HG02981 (cell line): ENCODE measurements at regions not wholly inside any gene's neighbourhood (a gene's known extent, or its start where the extent isn't known, plus 50 kb on each side); places are given as distances from the start of the nearest gene placed in this dataset.
"Not testable (repeated sequence)": the region's sequence is repeated elsewhere in the genome, so short reads cannot be mapped to it uniquely, and the experiment has no call there.

ENCODE experiments used
- ATAC-seq: cut with Tn5 transposase; IDR thresholded peaks from one replicate; pipeline ENCODE4 v1.9.1; 2021; ENCODE audit warnings: mild to moderate bottlenecking, moderate library complexity; ENCODE audit not compliant: unreplicated experiment

GRCh38 chr4:138860357-138860756 lies 155.2 kb upstream of the NOCT start:
- ATAC-seq = not testable (repeated sequence)

GRCh38 chr4:138859254-138859653 lies 156.3 kb upstream of the NOCT start:
- ATAC-seq = no peak

DNA sequence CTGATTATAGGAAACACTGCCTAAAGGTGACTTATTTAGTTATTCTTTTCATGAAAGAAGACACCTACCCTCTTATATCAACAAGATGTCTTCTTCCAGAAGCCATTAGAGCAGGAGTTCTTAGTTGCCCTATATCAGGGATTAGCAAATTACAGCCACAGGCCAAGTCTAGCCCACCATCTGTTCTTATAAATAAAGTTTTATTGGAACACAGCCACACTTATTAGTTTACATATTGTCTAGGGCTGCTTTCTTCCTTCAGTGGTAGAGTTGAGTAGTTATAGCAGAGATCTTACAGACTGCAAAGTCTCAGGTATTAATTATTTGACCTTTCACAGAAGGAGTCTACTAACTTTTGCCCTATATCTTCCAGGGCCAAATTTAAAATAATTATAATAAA lies 157.2 kb upstream of the NOCT start:
- no peak for ATAC-seq

GRCh38 chr4:138857416-138857815 lies 158.2 kb upstream of the NOCT start:
- no peak for ATAC-seq

DNA sequence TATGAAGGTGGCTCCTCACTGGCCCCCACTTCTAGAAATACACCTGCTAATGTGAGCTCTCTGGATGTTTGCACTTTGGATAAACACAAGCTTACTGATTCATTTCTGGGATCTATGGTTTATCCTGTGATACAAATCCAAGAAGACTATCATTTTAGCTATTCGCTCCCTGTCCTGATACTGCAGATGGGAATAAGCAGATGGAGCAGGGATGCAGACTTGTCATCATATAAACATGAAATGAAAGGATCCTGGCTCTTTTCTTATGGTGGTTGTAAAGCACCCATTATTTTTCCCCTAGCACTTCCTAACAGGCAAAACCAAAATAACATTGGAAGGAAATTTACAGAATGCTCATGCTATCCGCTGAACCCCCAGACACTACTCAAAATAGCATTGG lies 162.9 kb upstream of the NOCT start:
- no peak for ATAC-seq

- no peak for ATAC-seq
Measured at GRCh38 chr4:138851391-138852335, 163.9 kb upstream of the NOCT start.

DNA sequence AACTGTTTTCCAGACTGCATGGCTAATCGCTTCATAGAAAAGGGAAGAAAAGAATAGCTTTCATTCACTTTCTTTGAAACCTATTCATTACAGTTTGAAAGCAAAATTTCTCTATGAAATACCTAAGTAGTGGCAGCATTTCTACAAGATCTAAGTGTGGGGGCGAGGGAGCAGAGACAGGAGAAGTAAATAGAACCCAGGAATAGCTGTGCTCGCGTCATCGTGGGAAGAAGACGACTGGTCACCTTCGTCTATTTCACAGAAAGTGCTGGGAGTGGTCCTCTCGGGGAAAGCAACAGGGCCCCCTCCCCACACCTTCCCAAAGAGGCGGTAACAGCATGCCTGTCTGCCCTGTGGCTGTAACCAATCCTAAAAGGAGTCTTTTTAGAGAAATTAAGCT lies 169.9 kb upstream of the NOCT start:
- ATAC-seq = no peak

- no peak for ATAC-seq
Measured at GRCh38 chr4:138845054-138845453, 170.5 kb upstream of the NOCT start.

GRCh38 chr4:138843616-138844015 lies 172.0 kb upstream of the NOCT start:
- ATAC-seq = no peak

DNA sequence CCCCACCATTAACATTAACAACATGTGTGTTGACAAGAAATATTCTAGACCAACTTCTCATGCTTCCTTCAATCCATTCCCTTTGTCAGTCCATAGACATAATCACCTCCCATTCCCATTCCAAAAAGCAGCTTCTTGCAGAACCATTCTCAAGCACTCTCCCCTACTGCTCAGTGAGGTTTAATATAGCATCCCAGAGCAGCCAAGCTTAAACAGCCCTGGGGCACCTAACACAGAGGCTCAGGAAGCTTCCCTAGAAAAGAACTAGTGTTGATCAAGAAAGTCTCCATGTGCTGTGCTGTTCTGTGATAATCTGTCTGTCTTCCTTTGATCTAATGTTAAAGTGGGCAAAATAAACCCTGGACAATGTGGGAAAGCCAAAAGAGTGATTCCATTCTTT lies 174.2 kb upstream of the NOCT start:
- no peak for ATAC-seq

GRCh38 chr4:138838251-138838650 lies 177.3 kb upstream of the NOCT start:
- ATAC-seq = no peak

GRCh38 chr4:138835832-138836533 lies 179.6 kb upstream of the NOCT start:
- ATAC-seq = peak; percentile 48

DNA sequence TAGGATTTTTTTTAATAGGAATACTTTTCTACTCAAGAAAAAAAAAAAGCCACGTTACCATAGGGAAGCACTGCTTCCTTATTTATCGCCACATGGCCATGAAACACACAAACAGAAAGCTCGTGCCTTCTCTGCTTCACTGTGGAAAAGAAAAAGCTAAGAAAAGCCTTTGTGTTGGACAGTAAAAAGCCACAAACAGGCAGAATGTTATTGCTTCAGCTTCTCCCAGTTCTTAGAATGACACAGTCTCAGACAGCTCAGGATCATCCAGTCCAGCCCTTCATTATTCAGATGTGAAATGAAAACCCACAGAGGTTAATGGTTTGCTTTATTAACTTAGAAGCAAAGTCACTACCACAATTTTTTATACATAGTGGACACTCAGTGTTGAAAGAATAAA lies 181.6 kb upstream of the NOCT start:
- ATAC-seq = peak; percentile 63

GRCh38 chr4:138832563-138832962 lies 183.0 kb upstream of the NOCT start:
- ATAC-seq = no peak

- no peak for ATAC-seq
Measured at GRCh38 chr4:138831948-138832347, 183.6 kb upstream of the NOCT start.

GRCh38 chr4:138828926-138829325 lies 186.7 kb upstream of the NOCT start:
- no peak for ATAC-seq

DNA sequence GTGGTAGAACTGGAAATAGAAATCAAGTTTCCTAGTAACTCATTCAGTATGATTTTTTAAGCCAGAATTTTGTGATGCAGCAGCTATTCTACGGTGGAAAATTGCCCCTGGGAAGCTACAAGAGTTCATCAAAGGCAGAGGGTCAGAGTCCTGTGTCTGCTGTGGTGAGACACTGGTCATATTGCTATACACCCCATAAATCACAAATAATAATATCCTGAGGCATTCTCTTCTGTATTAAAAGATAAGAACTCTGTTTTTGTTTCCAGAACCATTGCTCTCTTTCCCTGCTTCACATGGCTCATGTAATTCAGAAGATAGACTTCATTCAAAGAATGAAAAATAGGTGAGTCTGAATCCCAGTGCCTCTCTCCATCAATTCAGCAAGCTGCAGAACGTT lies 188.8 kb upstream of the NOCT start:
- ATAC-seq = no peak

DNA sequence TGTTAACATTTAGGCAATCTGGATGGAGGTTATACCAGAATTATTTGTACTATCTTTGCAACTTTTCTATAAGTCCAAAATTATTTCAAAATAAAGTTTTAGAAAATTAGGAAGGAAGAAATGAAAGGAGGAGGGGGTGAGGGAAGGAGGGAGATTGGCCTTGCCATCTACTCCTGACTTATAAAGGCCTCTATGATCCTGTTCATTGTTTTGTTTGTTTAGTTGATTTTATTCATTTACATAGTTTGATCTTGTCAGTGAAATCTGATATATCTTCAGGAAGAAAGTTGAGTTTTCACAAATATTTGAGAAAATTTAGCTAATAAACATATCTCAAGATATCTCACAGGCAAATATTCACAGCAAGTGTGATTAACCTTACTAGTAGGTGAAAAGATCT lies 189.3 kb upstream of the NOCT start:
- no peak for ATAC-seq

GRCh38 chr4:138821331-138821730 lies 194.2 kb upstream of the NOCT start:
- ATAC-seq = no peak

GRCh38 chr4:138816875-138817274 lies 198.7 kb upstream of the NOCT start:
- no peak for ATAC-seq

GRCh38 chr4:138815811-138816210 lies 199.8 kb upstream of the NOCT start:
- no peak for ATAC-seq

DNA sequence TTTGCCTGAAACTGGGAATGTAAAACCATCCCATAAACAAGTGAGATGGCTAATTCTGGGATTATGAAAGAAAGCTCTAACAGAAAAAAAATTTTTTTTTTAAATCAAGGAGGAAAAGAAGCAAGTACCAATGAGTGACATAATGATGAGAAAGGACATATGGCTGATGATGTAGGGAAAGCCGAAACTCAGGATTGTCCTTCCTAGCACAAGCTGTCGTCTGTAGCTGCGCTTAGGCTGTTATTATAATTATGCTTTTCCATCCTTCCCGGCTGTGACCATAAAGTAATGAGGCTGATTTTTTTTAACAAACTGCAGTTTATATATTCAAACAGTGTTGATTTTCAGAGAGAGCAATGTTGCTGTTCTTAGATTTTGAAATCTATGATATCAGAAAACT lies 209.8 kb upstream of the NOCT start:
- no peak for ATAC-seq
